ENCODE measurements at regions not wholly inside any gene's neighbourhood (a gene's known extent, or its start where the extent isn't known, plus 50 kb on each side); places are given as distances from the start of the nearest gene placed in this dataset.

- H3K27ac Mint-ChIP-seq, result no peak overlapping the region
- H3K4me1 Mint-ChIP-seq (ENCODE audit: unreplicated experiment), result peaks cover 5% of the 10 kb centered on the region
- H3K4me3 Mint-ChIP-seq, result no peak overlapping the region
- no peaks in the 10 kb centered on the region for H3K27me3 Mint-ChIP-seq
- no peak for TF ChIP-seq CTCF (conservative IDR thresholded peaks at IDR 0.05)
- H3K9me3 Mint-ChIP-seq, result peaks cover 7% of the 10 kb centered on the region
- DNase-seq (ENCODE audit: extremely low spot score, unreplicated experiment), result no peak
- no peaks in the 10 kb centered on the region for H3K36me3 Mint-ChIP-seq
Measured at GRCh38 chr7:81407094-81407493, 362.8 kb downstream of the HGF start.

- no peaks in the 10 kb centered on the region for H3K27me3 Mint-ChIP-seq
- H3K9me3 Mint-ChIP-seq, result peaks cover 5% of the 10 kb centered on the region
- no peak overlapping the region for H3K4me3 Mint-ChIP-seq
- no peak overlapping the region for H3K27ac Mint-ChIP-seq
- H3K36me3 Mint-ChIP-seq, result no peaks in the 10 kb centered on the region
- no peak for TF ChIP-seq CTCF (conservative IDR thresholded peaks at IDR 0.05)
- peaks cover 5% of the 10 kb centered on the region for H3K4me1 Mint-ChIP-seq (ENCODE audit: unreplicated experiment)
- DNase-seq (ENCODE audit: extremely low spot score, unreplicated experiment), result no peak
Measured at GRCh38 chr7:81404669-81405068, 365.2 kb downstream of the HGF start.

- H3K4me1 Mint-ChIP-seq (ENCODE audit: unreplicated experiment), result peaks cover 5% of the 10 kb centered on the region
- H3K4me3 Mint-ChIP-seq, result no peak overlapping the region
- H3K9me3 Mint-ChIP-seq, result peaks cover 5% of the 10 kb centered on the region
- peak overlapping the region; percentile 30 for H3K27ac Mint-ChIP-seq
- H3K36me3 Mint-ChIP-seq, result no peaks in the 10 kb centered on the region
- TF ChIP-seq CTCF (conservative IDR thresholded peaks at IDR 0.05), result no peak
- no peaks in the 10 kb centered on the region for H3K27me3 Mint-ChIP-seq
- no peak for DNase-seq (ENCODE audit: extremely low spot score, unreplicated experiment)
Measured at GRCh38 chr7:81402227-81402626, 367.6 kb downstream of the HGF start.

GRCh38 chr7:81399471-81399870 lies 370.4 kb downstream of the HGF start:
- no peak overlapping the region for H3K4me3 Mint-ChIP-seq
- H3K9me3 Mint-ChIP-seq, result peaks cover 5% of the 10 kb centered on the region
- H3K27me3 Mint-ChIP-seq, result no peaks in the 10 kb centered on the region
- H3K36me3 Mint-ChIP-seq, result no peaks in the 10 kb centered on the region
- peaks cover 5% of the 10 kb centered on the region for H3K4me1 Mint-ChIP-seq (ENCODE audit: unreplicated experiment)
- DNase-seq (ENCODE audit: extremely low spot score, unreplicated experiment), result no peak
- no peak for TF ChIP-seq CTCF (conservative IDR thresholded peaks at IDR 0.05)
- no peak overlapping the region for H3K27ac Mint-ChIP-seq

GRCh38 chr7:81394029-81394428 lies 375.8 kb downstream of the HGF start:
- TF ChIP-seq CTCF (conservative IDR thresholded peaks at IDR 0.05), result no peak
- Mint-ChIP-seq H3K27me3 (no peaks in the 10 kb centered on the region), H3K9me3 (no peaks in the 10 kb centered on the region), H3K36me3 (no peaks in the 10 kb centered on the region), H3K27ac (no peak overlapping the region), H3K4me3 (no peak overlapping the region), H3K4me1 (ENCODE audit: unreplicated experiment) (no peaks in the 10 kb centered on the region)
- DNase-seq (ENCODE audit: extremely low spot score, unreplicated experiment), result no peak

GRCh38 chr7:81393018-81393417 lies 376.8 kb downstream of the HGF start:
- no peak for DNase-seq (ENCODE audit: extremely low spot score, unreplicated experiment)

More at GRCh38 chr7:81393018-81393417, 376.8 kb downstream of the HGF start:
- H3K9me3 Mint-ChIP-seq, result no peaks in the 10 kb centered on the region
- H3K27ac Mint-ChIP-seq, result no peak overlapping the region
- H3K27me3 Mint-ChIP-seq, result no peaks in the 10 kb centered on the region
- H3K36me3 Mint-ChIP-seq, result no peaks in the 10 kb centered on the region
- TF ChIP-seq CTCF (conservative IDR thresholded peaks at IDR 0.05), result no peak
- no peaks in the 10 kb centered on the region for H3K4me1 Mint-ChIP-seq (ENCODE audit: unreplicated experiment)
- H3K4me3 Mint-ChIP-seq, result no peak overlapping the region

All from type B pancreatic cell (in vitro differentiated cells).